Activated T-helper 2 cell treated with anti-CD3 and anti-CD28 coated beads, Interferon-gamma antibody, Interleukin-2, Interleukin-4, amounts not matched to agents 10 μg/mL and 5 μg/mL and 100 μg/mL, durations not matched to agents 14 hours and 24 hours and 36 hours (primary cell): ENCODE measurements at regions not wholly inside any gene's neighbourhood (a gene's known extent, or its start where the extent isn't known, plus 50 kb on each side); places are given as distances from the start of the nearest gene placed in this dataset.

Experiments
- DNase-seq: peaks from one replicate; pipeline ENCODE4 v3.0.0; 2021; ENCODE audit warnings: low spot score
- H3K27ac Mint-ChIP-seq: one replicate; pipeline ENCODE4 v1.8.0; 2021; ENCODE audit warnings: mixed read lengths
- H3K27me3 Mint-ChIP-seq: one replicate; pipeline ENCODE4 v1.8.0; 2021; ENCODE audit warnings: low read depth, mixed read lengths
- H3K36me3 Mint-ChIP-seq: one replicate; pipeline ENCODE4 v1.8.0; 2021; ENCODE audit warnings: low read depth, mixed read lengths
- H3K4me1 Mint-ChIP-seq: one replicate; pipeline ENCODE4 v1.8.0; 2021; ENCODE audit warnings: low read depth, mixed read lengths
- H3K4me3 Mint-ChIP-seq: one replicate; pipeline ENCODE4 v1.8.0; 2021; ENCODE audit warnings: low read depth, mild to moderate bottlenecking, moderate library complexity, mixed read lengths
- H3K9me3 Mint-ChIP-seq: one replicate; pipeline ENCODE4 v1.8.0; 2021; ENCODE audit warnings: mixed read lengths
- intact Hi-C: fragments of 100-400 bp; cut with micrococcal nuclease; formaldehyde crosslinking; loops from one replicate; pipeline ENCODE4 v1.15.1; 2023

- no peak for DNase-seq
- Mint-ChIP-seq H3K4me3 (no peak overlapping the region), H3K36me3 (no peaks in the 10 kb centered on the region), H3K27ac (no peak overlapping the region), H3K9me3 (no peaks in the 10 kb centered on the region), H3K4me1 (no peaks in the 10 kb centered on the region), H3K27me3 (peaks cover 1% of the 10 kb centered on the region)
- intact Hi-C loops = no loop called here
Measured at GRCh38 chr19:30711826-30712225, 339.6 kb downstream of the ZNF536 start.

GRCh38 chr19:30711296-30711695 is 339.1 kb downstream of the ZNF536 start:
- no peaks in the 10 kb centered on the region for H3K36me3 Mint-ChIP-seq
- H3K27ac Mint-ChIP-seq = no peak overlapping the region
- no peak for DNase-seq
- no peaks in the 10 kb centered on the region for H3K4me1 Mint-ChIP-seq
- H3K9me3 Mint-ChIP-seq = no peaks in the 10 kb centered on the region
- intact Hi-C loops = no loop called here
- H3K27me3 Mint-ChIP-seq = peaks cover 1% of the 10 kb centered on the region
- H3K4me3 Mint-ChIP-seq = no peak overlapping the region

DNA sequence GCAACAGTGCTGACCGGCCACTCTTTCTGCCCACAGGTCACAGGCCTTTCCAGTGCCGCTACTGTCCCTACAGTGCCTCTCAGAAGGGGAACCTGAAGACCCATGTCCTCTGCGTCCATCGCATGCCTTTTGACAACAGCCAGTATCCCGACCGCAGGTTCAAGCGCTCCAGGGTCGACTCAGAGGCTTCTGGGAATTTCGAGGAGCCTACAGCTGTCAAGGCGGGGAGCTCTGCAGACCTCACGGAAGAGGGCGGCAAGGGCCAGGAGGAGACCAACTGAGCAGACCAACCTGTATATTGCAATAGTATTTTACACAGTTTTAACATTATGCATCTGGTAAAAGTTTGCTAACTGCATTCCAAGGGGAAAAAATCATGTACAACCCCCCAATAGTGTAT is 338.5 kb downstream of the ZNF536 start:
- Mint-ChIP-seq H3K9me3 (no peaks in the 10 kb centered on the region), H3K36me3 (no peaks in the 10 kb centered on the region), H3K4me1 (no peaks in the 10 kb centered on the region), H3K27ac (no peak overlapping the region), H3K4me3 (no peak overlapping the region), H3K27me3 (peaks cover 1% of the 10 kb centered on the region)
- DNase-seq = no peak
- intact Hi-C loops = no loop called here

DNA sequence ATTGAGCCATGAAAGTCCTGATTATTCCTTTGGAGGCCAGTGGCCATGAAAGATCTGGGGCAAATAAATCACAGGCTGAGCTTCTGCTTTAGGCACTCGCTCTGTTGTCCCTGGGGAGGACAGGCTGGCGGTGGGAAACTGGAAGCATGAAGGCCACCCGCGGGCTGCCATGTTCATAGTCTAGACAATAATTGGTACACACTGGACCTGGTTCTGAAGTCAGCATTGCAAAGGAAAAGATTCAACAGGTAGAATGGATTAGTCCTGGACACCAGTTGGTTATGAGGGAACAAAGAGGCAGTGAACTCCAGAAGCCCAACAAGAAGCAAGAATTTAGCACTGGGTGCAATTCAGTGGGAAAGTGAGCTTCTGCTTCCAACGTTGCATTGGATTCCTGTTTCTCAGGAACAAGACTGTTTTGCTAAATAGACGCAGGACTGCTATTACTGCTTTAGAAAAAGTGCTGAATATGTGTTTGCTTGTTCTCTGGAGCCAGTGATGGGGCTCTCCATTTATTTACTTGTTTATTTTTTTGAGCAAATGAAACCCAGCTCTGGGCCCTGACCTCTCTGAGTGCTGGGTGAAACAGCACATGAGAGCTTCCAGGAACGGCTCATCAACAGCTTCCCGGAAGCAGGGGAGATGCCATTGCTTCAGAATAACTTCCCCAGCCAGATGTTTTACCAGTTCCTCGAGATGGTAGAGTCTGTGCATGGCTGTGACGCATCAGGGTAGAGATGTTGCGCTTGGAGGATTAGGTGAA is 336.4 kb downstream of the ZNF536 start:
- Mint-ChIP-seq H3K9me3 (no peaks in the 10 kb centered on the region), H3K4me3 (no peak overlapping the region), H3K27me3 (peaks cover 1% of the 10 kb centered on the region), H3K36me3 (no peaks in the 10 kb centered on the region), H3K4me1 (no peaks in the 10 kb centered on the region), H3K27ac (no peak overlapping the region)
- no peak for DNase-seq
- intact Hi-C loops = no loop called here

- Mint-ChIP-seq H3K4me1 (no peaks in the 10 kb centered on the region), H3K9me3 (no peaks in the 10 kb centered on the region), H3K36me3 (no peaks in the 10 kb centered on the region), H3K4me3 (no peak overlapping the region), H3K27ac (no peak overlapping the region), H3K27me3 (no peaks in the 10 kb centered on the region)
- intact Hi-C loops = no loop called here
- DNase-seq = no peak
Measured at GRCh38 chr19:30704771-30705330, 332.7 kb downstream of the ZNF536 start.

DNA sequence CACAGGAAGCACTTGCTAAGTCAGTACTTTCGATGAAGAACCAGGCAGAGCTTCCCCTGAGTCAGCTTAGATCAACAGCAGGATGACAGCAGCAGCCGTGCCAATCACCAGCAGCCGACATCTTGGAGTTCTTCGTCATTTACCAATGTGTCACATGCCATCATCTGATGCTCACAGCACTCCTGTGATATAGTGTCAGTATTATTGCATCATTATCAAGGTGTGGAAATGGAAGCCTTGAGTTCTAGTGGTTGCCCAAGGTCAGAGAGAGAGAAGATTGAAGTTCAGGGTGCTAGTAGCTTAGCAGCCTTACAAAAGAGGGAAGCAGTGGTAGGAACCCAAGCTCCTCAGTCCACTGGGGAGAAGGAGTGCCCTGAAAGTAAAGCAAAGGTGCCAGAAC is 331.5 kb downstream of the ZNF536 start:
- H3K4me1 Mint-ChIP-seq = no peaks in the 10 kb centered on the region
- H3K36me3 Mint-ChIP-seq = no peaks in the 10 kb centered on the region
- no peak overlapping the region for H3K4me3 Mint-ChIP-seq
- DNase-seq = no peak
- no peak overlapping the region for H3K27ac Mint-ChIP-seq
- intact Hi-C loops = no loop called here
- H3K9me3 Mint-ChIP-seq = no peaks in the 10 kb centered on the region
- H3K27me3 Mint-ChIP-seq = no peaks in the 10 kb centered on the region

DNA sequence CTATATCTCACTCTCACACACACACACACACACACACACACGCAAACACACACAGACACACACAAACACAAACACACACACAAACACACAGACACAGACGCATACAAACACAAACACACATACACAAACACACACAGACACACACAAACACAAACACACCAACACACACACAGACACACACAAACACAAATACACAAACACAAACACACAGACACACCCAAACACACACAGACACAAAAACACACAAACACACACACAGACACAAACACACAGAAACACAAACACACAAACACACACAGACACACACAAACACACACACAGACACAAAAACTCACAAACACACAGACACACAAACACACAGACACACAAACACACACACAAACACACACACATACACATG is 329.0 kb downstream of the ZNF536 start:
- Mint-ChIP-seq H3K9me3 (no peaks in the 10 kb centered on the region), H3K4me3 (no peak overlapping the region), H3K36me3 (no peaks in the 10 kb centered on the region), H3K27me3 (no peaks in the 10 kb centered on the region), H3K27ac (no peak overlapping the region), H3K4me1 (no peaks in the 10 kb centered on the region)
- DNase-seq = no peak
- intact Hi-C loops = no loop called here

DNA sequence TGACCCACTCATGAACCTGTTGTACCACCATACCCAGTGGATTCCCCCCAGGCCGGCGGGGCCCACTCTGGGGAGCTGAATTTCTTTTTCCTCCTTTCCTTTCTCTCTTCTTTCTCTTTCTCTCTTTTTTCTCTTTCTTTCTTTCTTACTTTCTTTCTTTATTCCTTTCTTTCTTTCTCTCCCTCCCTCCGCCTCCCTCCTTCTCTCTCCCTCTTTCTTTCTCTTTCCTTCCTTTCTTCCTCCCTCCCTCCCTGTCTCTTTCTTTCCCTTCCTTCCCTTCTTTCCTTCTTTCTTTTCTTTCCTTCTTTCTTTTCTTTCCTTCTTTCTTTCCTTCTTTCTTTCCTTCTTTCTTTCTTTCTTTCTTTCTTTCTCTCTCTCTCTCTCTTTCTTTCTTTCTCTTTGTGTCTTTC is 327.7 kb downstream of the ZNF536 start:
- Mint-ChIP-seq H3K36me3 (no peaks in the 10 kb centered on the region), H3K9me3 (no peaks in the 10 kb centered on the region), H3K4me3 (no peak overlapping the region), H3K4me1 (no peaks in the 10 kb centered on the region), H3K27me3 (no peaks in the 10 kb centered on the region), H3K27ac (no peak overlapping the region)
- no peak for DNase-seq
- intact Hi-C loops = no loop called here

GRCh38 chr19:30696514-30696913 is 324.3 kb downstream of the ZNF536 start:
- Mint-ChIP-seq H3K27me3 (peaks cover 19% of the 10 kb centered on the region), H3K36me3 (no peaks in the 10 kb centered on the region), H3K27ac (no peak overlapping the region), H3K4me3 (no peak overlapping the region), H3K9me3 (no peaks in the 10 kb centered on the region), H3K4me1 (no peaks in the 10 kb centered on the region)
- DNase-seq = no peak
- intact Hi-C loops = no loop called here

GRCh38 chr19:30695171-30695875 is 323.1 kb downstream of the ZNF536 start:
- no peaks in the 10 kb centered on the region for H3K9me3 Mint-ChIP-seq
- no peak overlapping the region for H3K4me3 Mint-ChIP-seq
- DNase-seq = no peak
- no peaks in the 10 kb centered on the region for H3K36me3 Mint-ChIP-seq
- intact Hi-C loops = no loop called here
- peaks cover 31% of the 10 kb centered on the region for H3K27me3 Mint-ChIP-seq
- H3K4me1 Mint-ChIP-seq = no peaks in the 10 kb centered on the region
- no peak overlapping the region for H3K27ac Mint-ChIP-seq

- H3K27me3 Mint-ChIP-seq = peaks cover 38% of the 10 kb centered on the region
- no peaks in the 10 kb centered on the region for H3K36me3 Mint-ChIP-seq
- no peaks in the 10 kb centered on the region for H3K4me1 Mint-ChIP-seq
- intact Hi-C loops = no loop called here
- H3K27ac Mint-ChIP-seq = no peak overlapping the region
- H3K4me3 Mint-ChIP-seq = no peak overlapping the region
- no peaks in the 10 kb centered on the region for H3K9me3 Mint-ChIP-seq
- no peak for DNase-seq
Measured at GRCh38 chr19:30694156-30694755, 322.1 kb downstream of the ZNF536 start.

- Mint-ChIP-seq H3K27me3 (peaks cover 40% of the 10 kb centered on the region), H3K27ac (no peak overlapping the region), H3K4me1 (no peaks in the 10 kb centered on the region), H3K4me3 (no peak overlapping the region), H3K9me3 (no peaks in the 10 kb centered on the region), H3K36me3 (no peaks in the 10 kb centered on the region)
- intact Hi-C loops = no loop called here
- DNase-seq = no peak
Measured at GRCh38 chr19:30692879-30693503, 320.8 kb downstream of the ZNF536 start.
